GM12873 (cell line): ENCODE measurements at regions not wholly inside any gene's neighbourhood (a gene's known extent, or its start where the extent isn't known, plus 50 kb on each side); places are given as distances from the start of the nearest gene placed in this dataset.

Experiments
- TF ChIP-seq, protein P1 (sequence below): IDR thresholded peaks from 2 replicates; pipeline ENCODE4 v1.5.1; 2012; ENCODE audit warnings: low read depth, mild to moderate bottlenecking, moderate library complexity, low read length, control low read depth; ENCODE audit not compliant: insufficient read depth; ENCODE audit errors: missing control alignments

DNA sequence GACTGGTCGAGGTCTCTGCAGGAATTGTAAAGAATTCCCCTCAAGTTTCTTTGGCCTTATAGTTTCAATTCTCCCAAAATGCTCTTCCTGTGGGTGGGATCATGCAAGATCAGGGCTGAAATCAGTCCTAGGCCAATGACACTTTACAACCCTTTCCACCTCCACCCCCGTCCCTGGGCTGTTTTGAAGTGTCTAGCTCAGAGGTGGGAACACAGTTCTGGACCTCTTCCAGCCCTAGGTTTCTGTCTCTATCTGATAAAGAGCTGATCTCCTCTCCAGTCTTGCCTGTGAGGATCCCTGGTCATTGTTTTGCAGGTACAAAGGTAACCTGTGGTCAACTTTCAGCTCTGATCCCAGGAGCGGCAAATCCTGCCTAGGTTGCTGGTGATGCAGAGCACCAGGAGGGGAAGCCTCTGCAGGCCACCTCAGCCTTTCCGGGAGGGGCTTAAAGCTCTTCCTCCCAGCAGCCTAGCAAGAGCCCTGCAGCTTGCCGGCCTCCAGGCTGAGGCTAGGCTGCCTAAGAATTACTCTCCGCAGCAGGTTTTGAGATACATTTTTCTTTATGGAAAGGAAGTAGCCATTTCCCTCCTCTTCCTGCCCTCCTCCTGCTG lies 69.8 kb upstream of the WIPF1 start:
- TF ChIP-seq, protein P1, sequence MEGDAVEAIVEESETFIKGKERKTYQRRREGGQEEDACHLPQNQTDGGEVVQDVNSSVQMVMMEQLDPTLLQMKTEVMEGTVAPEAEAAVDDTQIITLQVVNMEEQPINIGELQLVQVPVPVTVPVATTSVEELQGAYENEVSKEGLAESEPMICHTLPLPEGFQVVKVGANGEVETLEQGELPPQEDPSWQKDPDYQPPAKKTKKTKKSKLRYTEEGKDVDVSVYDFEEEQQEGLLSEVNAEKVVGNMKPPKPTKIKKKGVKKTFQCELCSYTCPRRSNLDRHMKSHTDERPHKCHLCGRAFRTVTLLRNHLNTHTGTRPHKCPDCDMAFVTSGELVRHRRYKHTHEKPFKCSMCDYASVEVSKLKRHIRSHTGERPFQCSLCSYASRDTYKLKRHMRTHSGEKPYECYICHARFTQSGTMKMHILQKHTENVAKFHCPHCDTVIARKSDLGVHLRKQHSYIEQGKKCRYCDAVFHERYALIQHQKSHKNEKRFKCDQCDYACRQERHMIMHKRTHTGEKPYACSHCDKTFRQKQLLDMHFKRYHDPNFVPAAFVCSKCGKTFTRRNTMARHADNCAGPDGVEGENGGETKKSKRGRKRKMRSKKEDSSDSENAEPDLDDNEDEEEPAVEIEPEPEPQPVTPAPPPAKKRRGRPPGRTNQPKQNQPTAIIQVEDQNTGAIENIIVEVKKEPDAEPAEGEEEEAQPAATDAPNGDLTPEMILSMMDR = no peak

DNA sequence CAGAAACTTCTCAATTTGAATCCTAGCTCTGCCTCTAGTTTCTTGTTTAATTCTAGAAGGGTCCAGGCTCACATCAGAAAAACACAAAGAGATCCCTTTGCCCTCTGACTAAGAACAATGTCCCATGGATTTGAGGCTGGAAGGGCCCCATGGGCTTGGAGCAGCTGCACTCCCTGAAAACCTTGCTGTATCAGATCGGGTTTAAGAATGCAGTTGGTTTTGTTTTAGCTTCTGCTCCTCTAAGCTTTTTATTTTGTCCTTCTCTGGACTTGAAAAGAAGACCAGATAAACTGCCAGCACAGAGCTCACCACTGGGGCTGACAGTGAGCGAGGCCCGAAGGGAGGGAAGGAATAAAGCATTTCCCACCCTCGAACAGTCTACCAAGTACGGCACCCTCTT lies 69.2 kb upstream of the WIPF1 start:
- TF ChIP-seq, protein P1 = no peak

DNA sequence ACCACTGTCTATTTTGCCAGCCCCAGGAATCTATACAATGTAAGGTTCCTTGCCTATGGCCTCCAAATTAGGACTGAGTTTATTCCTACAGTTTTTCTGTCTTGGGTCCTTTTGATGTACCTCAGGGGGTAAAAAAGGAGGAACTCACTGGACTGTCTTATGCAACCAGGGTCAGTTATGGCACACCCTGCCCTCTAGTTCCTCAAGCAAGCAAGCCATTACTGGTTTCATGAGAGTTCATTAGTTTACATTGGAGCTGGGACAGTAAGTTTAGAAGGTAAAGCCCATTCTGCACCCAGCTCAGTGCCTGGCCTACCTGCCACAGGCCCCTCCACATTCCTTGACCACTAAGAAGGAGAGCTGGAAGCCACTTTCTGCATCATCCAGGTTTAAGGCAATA lies 68.7 kb upstream of the WIPF1 start:
- TF ChIP-seq, protein P1 = no peak

DNA sequence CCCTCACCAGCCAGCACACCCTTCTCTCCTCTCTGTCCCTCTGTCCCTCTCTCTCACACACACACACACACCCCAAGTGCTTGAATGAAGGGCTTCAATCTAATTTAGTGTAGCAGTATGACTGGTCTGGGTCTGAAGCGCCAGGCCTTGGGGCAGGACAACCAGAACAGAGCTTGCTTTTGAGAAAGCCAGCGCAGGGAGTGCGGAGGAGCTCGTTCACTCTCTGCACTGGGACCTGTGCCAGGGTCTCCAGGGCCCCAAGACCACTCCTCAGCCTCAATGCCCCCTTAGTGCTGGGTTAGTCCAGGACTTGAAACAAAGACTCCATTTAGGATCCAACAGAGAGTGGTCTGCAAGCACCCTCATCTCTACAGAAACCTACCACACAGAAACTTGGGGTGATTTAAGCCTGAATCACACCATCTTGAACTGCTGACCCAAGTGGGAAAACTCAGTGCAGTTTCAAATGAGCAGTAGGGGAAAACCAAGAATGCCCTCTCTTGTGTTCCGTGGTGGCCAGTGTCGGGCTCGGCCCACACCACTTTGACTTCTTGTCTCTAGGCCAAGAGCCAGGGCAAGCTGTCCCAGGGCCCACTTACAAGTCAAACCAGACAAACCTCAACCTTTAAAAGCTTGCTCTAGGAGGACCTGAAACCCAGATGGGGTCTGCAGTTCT lies 66.6 kb upstream of the WIPF1 start:
- TF ChIP-seq, protein P1 = no peak

DNA sequence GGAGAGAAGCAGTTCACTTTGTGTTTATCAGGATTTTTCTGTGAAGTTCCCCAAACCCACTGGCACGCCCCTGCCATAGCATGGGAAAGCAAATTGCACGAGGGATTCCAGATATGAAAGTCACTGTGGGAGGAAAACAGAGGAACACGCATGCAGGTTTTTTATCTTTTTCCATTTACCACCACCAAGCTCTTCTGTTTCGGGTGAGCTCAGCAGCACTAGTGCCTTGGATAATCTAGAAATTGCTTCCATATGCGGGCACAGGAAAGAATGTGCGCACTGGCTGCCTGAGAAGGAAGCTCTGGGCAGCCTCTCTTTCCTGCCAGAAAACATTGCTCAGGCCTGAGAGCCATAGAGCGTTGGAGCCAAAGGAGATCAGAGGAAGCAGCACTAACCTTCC lies 65.9 kb upstream of the WIPF1 start:
- TF ChIP-seq, protein P1 = no peak

DNA sequence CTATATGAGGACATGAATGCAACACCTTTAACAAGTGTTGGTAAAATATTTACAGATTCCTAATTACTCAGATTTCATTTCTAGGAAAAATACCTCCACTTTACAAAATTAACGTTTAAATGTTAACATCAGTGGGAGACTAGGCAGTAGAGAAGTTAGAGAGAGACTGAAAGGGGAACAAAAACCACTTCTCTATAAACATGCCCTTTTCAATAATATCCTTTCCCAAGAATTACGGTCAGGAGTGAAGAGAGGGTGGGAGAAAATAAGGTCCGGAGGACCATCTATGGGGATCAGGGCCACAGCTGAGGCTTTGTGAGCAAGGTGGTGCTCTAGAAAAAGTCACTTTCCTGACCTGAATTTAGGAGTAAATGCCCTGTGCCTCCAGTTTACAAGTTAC lies 65.3 kb upstream of the WIPF1 start:
- TF ChIP-seq, protein P1 = no peak

DNA sequence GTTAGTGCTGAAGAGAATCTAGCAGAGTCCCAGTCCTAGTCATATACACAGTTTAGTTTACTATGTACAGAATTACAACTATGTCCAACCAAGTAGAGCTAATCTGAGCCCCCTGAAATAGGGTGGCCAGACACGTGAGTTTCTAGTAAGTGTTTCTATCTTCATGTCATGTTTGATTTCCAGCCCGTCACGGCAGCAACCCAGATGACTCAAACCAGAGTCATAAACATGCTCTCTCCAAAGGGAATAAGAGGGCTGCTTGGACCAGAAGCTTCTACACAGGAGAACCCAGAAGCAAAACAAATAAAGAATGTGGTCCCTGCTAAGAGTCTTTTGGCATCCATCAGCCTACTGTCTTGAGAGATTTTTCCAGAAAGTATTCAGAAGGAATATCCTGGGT lies 64.9 kb upstream of the WIPF1 start:
- TF ChIP-seq, protein P1 = no peak
